CD14-positive monocyte (primary cell): ENCODE measurements at regions not wholly inside any gene's neighbourhood (a gene's known extent, or its start where the extent isn't known, plus 50 kb on each side); places are given as distances from the start of the nearest gene placed in this dataset.

ENCODE experiments used
- DNase-seq, 3 donors: peaks; one replicate each; pipeline ENCODE4 v3.0.0-alpha.2; 2011 to 2022
- H2AFZ ChIP-seq: 2 replicates; pipeline ENCODE4 v1.6.0; 2012; ENCODE audit warnings: mild to moderate bottlenecking, low read depth, low read length, inconsistent platforms; ENCODE audit not compliant: insufficient read depth, poor library complexity, severe bottlenecking
- H3K27ac ChIP-seq, 2 donors: 1 replicate in 1 of 2; 2 replicates in 1 of 2; pipeline ENCODE4 v1.5.1; 2012 to 2013; ENCODE audit warnings: low read length in 2 of 2, control low read depth in 1 of 2, inconsistent platforms in 1 of 2, low read depth in 1 of 2, mild to moderate bottlenecking in 1 of 2
- H3K27me3 ChIP-seq, 2 donors: one replicate each; pipeline versions ENCODE4 v1.6.0 to v1.6.1; 2011 to 2013; ENCODE audit warnings: low read length in 2 of 2; ENCODE audit not compliant: control insufficient read depth in 2 of 2, insufficient read depth in 2 of 2
- H3K36me3 ChIP-seq, 2 donors: replicated peaks in 1 of 2; 1 replicate in 1 of 2; 2 replicates in 1 of 2; pipeline versions ENCODE4 v1.5.1 to v1.6.1; 2012 to 2013; ENCODE audit warnings: low read length in 2 of 2, control low read depth in 1 of 2, inconsistent platforms in 1 of 2, mild to moderate bottlenecking in 1 of 2; ENCODE audit not compliant: insufficient read depth in 2 of 2, control insufficient read depth in 1 of 2
- H3K4me1 ChIP-seq, 2 donors: 1 replicate in 1 of 2; 2 replicates in 1 of 2; pipeline versions ENCODE4 v1.5.1 to v1.6.1; 2012 to 2013; ENCODE audit warnings: low read length in 2 of 2, control low read depth in 1 of 2, inconsistent platforms in 1 of 2, mild to moderate bottlenecking in 1 of 2, moderate library complexity in 1 of 2; ENCODE audit not compliant: insufficient read depth in 2 of 2, control insufficient read depth in 1 of 2
- H3K4me2 ChIP-seq: replicated peaks from 2 replicates; pipeline ENCODE3; 2012; ENCODE audit warnings: low read length, moderate library complexity, mild to moderate bottlenecking; ENCODE audit not compliant: poor library complexity, severe bottlenecking; ENCODE audit errors: extremely low read depth
- H3K4me3 ChIP-seq, 3 experiments: fragments of 200-600 bp in 1 of 3; sonication (generic) in 1 of 3; replicated peaks in 1 of 3; 1 replicate in 2 of 3; 2 replicates in 1 of 3; pipeline ENCODE4 v1.5.1; 2011 to 2013; ENCODE audit warnings: low read length in 3 of 3, mild to moderate bottlenecking in 3 of 3, control low read depth in 2 of 3, low read depth in 2 of 3, inconsistent platforms in 1 of 3, moderate library complexity in 1 of 3
- H3K79me2 ChIP-seq: 2 replicates; pipeline ENCODE4 v1.6.0; 2012; ENCODE audit warnings: mild to moderate bottlenecking, control low read depth, inconsistent platforms, low read length, moderate library complexity; ENCODE audit not compliant: insufficient read depth
- H3K9ac ChIP-seq: 2 replicates; pipeline ENCODE4 v1.6.0; 2017; ENCODE audit warnings: low read length, mild to moderate bottlenecking; ENCODE audit not compliant: insufficient read depth, poor library complexity, severe bottlenecking
- H3K9me3 ChIP-seq, 2 donors: replicated peaks in 1 of 2; 1 replicate in 1 of 2; 2 replicates in 1 of 2; pipeline versions ENCODE4 v1.5.1 to v1.6.1; 2012 to 2013; ENCODE audit warnings: low read length in 2 of 2, control low read depth in 1 of 2; ENCODE audit not compliant: control insufficient read depth in 1 of 2, insufficient read depth in 1 of 2
- H4K20me1 ChIP-seq: 2 replicates; pipeline ENCODE4 v1.6.0; 2012; ENCODE audit warnings: mild to moderate bottlenecking, low read length, control low read depth, moderate library complexity; ENCODE audit not compliant: insufficient read depth
- H3K27ac Mint-ChIP-seq, 7 donors: one replicate each; pipeline ENCODE4 v1.8.0; 2020; ENCODE audit warnings: mild to moderate bottlenecking in 7 of 7, mixed read lengths in 7 of 7, moderate library complexity in 6 of 7, inconsistent platforms in 2 of 7
- H3K27me3 Mint-ChIP-seq, 3 donors: one replicate each; pipeline ENCODE4 v1.8.0; 2021 to 2022; ENCODE audit warnings: low read depth in 3 of 3, mild to moderate bottlenecking in 3 of 3, mixed read lengths in 3 of 3, moderate library complexity in 3 of 3, inconsistent platforms in 1 of 3
- H3K36me3 Mint-ChIP-seq, 2 donors: one replicate each; pipeline ENCODE4 v1.8.0; 2020; ENCODE audit warnings: mixed read lengths in 2 of 2, inconsistent platforms in 1 of 2, mild to moderate bottlenecking in 1 of 2
- H3K4me1 Mint-ChIP-seq: one replicate; pipeline ENCODE4 v1.8.0; 2020; ENCODE audit warnings: mild to moderate bottlenecking, mixed read lengths
- H3K4me3 Mint-ChIP-seq, 2 donors: one replicate each; pipeline ENCODE4 v1.8.0; 2020; ENCODE audit warnings: mild to moderate bottlenecking in 2 of 2, mixed read lengths in 2 of 2, moderate library complexity in 1 of 2
- H3K9me3 Mint-ChIP-seq, 7 donors: one replicate each; pipeline ENCODE4 v1.8.0; 2020 to 2022; ENCODE audit warnings: mixed read lengths in 7 of 7, mild to moderate bottlenecking in 6 of 7, moderate library complexity in 6 of 7, inconsistent platforms in 2 of 7
- WGBS: methylation state at CpG from one replicate; pipeline ENCODE4 v1.1.5; 2013; ENCODE audit warnings: missing lambda C conversion rate; ENCODE audit not compliant: insufficient coverage; 5-methylcytosine and 5-hydroxymethylcytosine counted together
- intact Hi-C, 2 donors: fragments of 100-400 bp; cut with micrococcal nuclease; formaldehyde crosslinking; loops; one replicate each; pipeline versions ENCODE4 v1.15.0 to v1.15.1; 2023
- TF ChIP-seq, protein P1 (sequence below): fragments of 200-600 bp; IDR thresholded peaks from one replicate; pipeline ENCODE4 v1.8.0; 2022; ENCODE audit warnings: antibody characterized with exemption, mild to moderate bottlenecking

DNA sequence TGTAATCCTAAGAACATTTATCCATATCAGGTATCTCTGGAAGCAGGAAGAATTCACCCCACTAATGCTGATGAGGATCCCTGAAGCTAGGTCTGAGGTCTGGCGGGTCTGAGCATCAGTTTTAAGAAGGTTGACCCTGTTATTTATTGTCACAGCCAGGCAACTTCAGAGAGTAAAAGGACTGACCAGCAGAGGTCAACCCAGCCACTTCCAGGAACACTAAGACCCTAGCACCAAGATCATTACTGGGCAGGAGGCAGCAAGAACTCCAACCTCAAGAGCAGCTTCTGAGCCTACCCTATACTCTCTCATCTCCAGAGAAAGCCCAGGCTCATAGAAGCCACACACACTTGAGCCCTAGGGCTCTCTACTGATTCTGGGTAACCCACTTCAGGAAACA is 901.4 kb downstream of the DCDC2C start:
- Histone ChIP-seq H3K27ac (no peak overlapping the region), H3K9ac (no peak overlapping the region), H3K79me2 (no peaks in the 10 kb centered on the region), H3K4me2 (no peak overlapping the region), H3K36me3 (no peaks in the 10 kb centered on the region), H2AFZ (no peak overlapping the region), H3K9me3 (peaks cover 0 to 3% of the 10 kb centered on the region in 2 donors), H3K4me3 (no peak overlapping the region), H4K20me1 (no peaks in the 10 kb centered on the region), H3K27me3 (no peaks in the 10 kb centered on the region), H3K4me1 (no peaks in the 10 kb centered on the region)
- no peak for DNase-seq
- Mint-ChIP-seq H3K4me1 (no peaks in the 10 kb centered on the region), H3K4me3 (no peak overlapping the region), H3K36me3 (no peaks in the 10 kb centered on the region), H3K27me3 (peaks cover 0 to 4% (median 0%) of the 10 kb centered on the region in 3 donors), H3K9me3 (peaks cover 0 to 3% (median 0%) of the 10 kb centered on the region in 7 donors), H3K27ac (no peak overlapping the region)
- TF ChIP-seq, protein P1, sequence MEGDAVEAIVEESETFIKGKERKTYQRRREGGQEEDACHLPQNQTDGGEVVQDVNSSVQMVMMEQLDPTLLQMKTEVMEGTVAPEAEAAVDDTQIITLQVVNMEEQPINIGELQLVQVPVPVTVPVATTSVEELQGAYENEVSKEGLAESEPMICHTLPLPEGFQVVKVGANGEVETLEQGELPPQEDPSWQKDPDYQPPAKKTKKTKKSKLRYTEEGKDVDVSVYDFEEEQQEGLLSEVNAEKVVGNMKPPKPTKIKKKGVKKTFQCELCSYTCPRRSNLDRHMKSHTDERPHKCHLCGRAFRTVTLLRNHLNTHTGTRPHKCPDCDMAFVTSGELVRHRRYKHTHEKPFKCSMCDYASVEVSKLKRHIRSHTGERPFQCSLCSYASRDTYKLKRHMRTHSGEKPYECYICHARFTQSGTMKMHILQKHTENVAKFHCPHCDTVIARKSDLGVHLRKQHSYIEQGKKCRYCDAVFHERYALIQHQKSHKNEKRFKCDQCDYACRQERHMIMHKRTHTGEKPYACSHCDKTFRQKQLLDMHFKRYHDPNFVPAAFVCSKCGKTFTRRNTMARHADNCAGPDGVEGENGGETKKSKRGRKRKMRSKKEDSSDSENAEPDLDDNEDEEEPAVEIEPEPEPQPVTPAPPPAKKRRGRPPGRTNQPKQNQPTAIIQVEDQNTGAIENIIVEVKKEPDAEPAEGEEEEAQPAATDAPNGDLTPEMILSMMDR, result no peak
- intact Hi-C loops, result no loop called here
- WGBS, result no CpG with 5 or more reads among the region's 1 CpG

DNA sequence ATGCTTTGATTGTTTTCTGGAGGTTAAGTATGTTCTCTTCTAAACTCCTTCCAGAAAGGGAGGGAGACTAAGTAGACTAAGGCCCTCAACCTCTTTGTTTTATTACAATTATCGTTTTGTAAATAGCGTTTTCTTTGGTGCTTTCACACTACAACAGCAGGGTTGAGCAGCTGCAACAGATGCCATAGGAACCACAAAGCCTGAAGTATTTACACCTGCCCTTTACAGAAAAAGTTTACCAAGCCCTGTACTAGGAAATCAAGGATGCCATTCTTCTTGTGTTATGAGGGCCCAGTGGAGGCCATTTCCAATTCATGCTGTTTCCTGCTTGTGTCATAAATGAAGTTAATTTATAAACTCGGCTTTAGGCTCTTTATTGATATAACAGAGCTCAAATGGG is 914.8 kb downstream of the DCDC2C start:
- DNase-seq, result no peak
- H4K20me1 ChIP-seq, result no peaks in the 10 kb centered on the region
- H3K9me3 Mint-ChIP-seq, result peaks cover 4 to 23% (median 6%) of the 10 kb centered on the region in 7 donors

More for the DNA sequence above, 914.8 kb downstream of the DCDC2C start:
- intact Hi-C loops, result no loop called here
- Histone ChIP-seq H3K27ac (no peak overlapping the region), H3K79me2 (no peaks in the 10 kb centered on the region), H3K9me3 (peaks cover 23 to 31% of the 10 kb centered on the region in 2 donors), H3K9ac (no peak overlapping the region), H3K27me3 (no peaks in the 10 kb centered on the region), H3K4me3 (no peak overlapping the region), H3K4me1 (no peaks in the 10 kb centered on the region), H2AFZ (no peak overlapping the region), H3K36me3 (no peaks in the 10 kb centered on the region), H3K4me2 (no peak overlapping the region)
- no CpG with 5 or more reads among the region's 3 CpGs for WGBS
- Mint-ChIP-seq H3K36me3 (no peaks in the 10 kb centered on the region), H3K27ac (no peak overlapping the region), H3K4me1 (no peaks in the 10 kb centered on the region), H3K4me3 (no peak overlapping the region), H3K27me3 (no peaks in the 10 kb centered on the region)
- TF ChIP-seq, protein P1, result no peak
